MM.1S (cell line): ENCODE measurements at regions not wholly inside any gene's neighbourhood (a gene's known extent, or its start where the extent isn't known, plus 50 kb on each side); places are given as distances from the start of the nearest gene placed in this dataset.

Source experiments
- DNase-seq: peaks from one replicate; pipeline ENCODE4 v3.0.0-alpha.2; 2015
- H2AFZ ChIP-seq: fragments of 300-600 bp; sonication (generic); 2 replicates; pipeline ENCODE4 v1.6.0; 2016; ENCODE audit warnings: antibody characterized with exemption, low read length
- H3F3A ChIP-seq: fragments of 300-600 bp; sonication (generic); 2 replicates; pipeline ENCODE4 v1.6.1; 2016; ENCODE audit warnings: mild to moderate bottlenecking, antibody characterized with exemption, low read length, moderate library complexity, mixed read lengths; ENCODE audit not compliant: insufficient read depth
- H3K27ac ChIP-seq: fragments of 300-600 bp; sonication (generic); 2 replicates; pipeline ENCODE4 v1.5.1; 2016; ENCODE audit warnings: mild to moderate bottlenecking, low read length
- H3K27me3 ChIP-seq: fragments of 300-600 bp; sonication (generic); replicated peaks from 2 replicates; pipeline ENCODE4 v1.6.0; 2016; ENCODE audit warnings: low read length; ENCODE audit not compliant: insufficient read depth
- H3K36me3 ChIP-seq: fragments of 300-600 bp; sonication (generic); replicated peaks from 2 replicates; pipeline ENCODE4 v1.6.1; 2016; ENCODE audit warnings: mild to moderate bottlenecking, low read length, mixed read lengths; ENCODE audit not compliant: insufficient read depth
- H3K4me1 ChIP-seq: fragments of 300-600 bp; sonication (generic); 2 replicates; pipeline ENCODE4 v1.6.1; 2016; ENCODE audit warnings: low read length, mixed read lengths
- H3K4me2 ChIP-seq: fragments of 300-600 bp; sonication (generic); 2 replicates; pipeline ENCODE4 v1.6.0; 2016; ENCODE audit warnings: low read depth, low read length
- H3K4me3 ChIP-seq: fragments of 300-600 bp; sonication (generic); 2 replicates; pipeline ENCODE4 v1.5.1; 2016; ENCODE audit warnings: low read length, mixed read lengths
- H3K79me2 ChIP-seq: fragments of 300-600 bp; sonication (generic); 2 replicates; pipeline ENCODE4 v1.6.1; 2016; ENCODE audit warnings: mixed run types, low read length, mixed read lengths
- H3K9ac ChIP-seq: fragments of 300-600 bp; sonication (generic); 2 replicates; pipeline ENCODE4 v1.6.1; 2016; ENCODE audit warnings: low read length, mixed read lengths
- H3K9me2 ChIP-seq: fragments of 300-600 bp; sonication (generic); replicated peaks from 2 replicates; pipeline ENCODE4 v1.6.1; 2016; ENCODE audit warnings: mild to moderate bottlenecking, low read length, mixed read lengths; ENCODE audit not compliant: insufficient read depth
- H3K9me3 ChIP-seq: fragments of 300-600 bp; sonication (generic); replicated peaks from 2 replicates; pipeline ENCODE4 v1.6.1; 2016; ENCODE audit warnings: mild to moderate bottlenecking, low read length, mixed read lengths; ENCODE audit not compliant: insufficient read depth
- H4K20me1 ChIP-seq: fragments of 300-600 bp; sonication (generic); 2 replicates; pipeline ENCODE4 v1.6.1; 2016; ENCODE audit warnings: mild to moderate bottlenecking, low read length, moderate library complexity, mixed read lengths; ENCODE audit not compliant: insufficient read depth
- EZH2 ChIP-seq: fragments of 300-600 bp; sonication (generic); optimal IDR thresholded peaks from 2 replicates; pipeline ENCODE3; 2017; ENCODE audit warnings: low read depth, mild to moderate bottlenecking, antibody characterized with exemption, low read length, mixed read lengths
- EZH2phosphoT487 ChIP-seq: fragments of 300-600 bp; sonication (generic); IDR thresholded peaks from 2 replicates; pipeline ENCODE4 v1.6.1; 2018; ENCODE audit warnings: antibody characterized with exemption, low read length
- TF ChIP-seq, protein P1 (sequence below): fragments of 300-600 bp; sonication (generic); IDR thresholded peaks from 2 replicates; pipeline ENCODE4 v1.5.1; 2016; ENCODE audit warnings: antibody characterized with exemption, low read length, mixed read lengths

DNA sequence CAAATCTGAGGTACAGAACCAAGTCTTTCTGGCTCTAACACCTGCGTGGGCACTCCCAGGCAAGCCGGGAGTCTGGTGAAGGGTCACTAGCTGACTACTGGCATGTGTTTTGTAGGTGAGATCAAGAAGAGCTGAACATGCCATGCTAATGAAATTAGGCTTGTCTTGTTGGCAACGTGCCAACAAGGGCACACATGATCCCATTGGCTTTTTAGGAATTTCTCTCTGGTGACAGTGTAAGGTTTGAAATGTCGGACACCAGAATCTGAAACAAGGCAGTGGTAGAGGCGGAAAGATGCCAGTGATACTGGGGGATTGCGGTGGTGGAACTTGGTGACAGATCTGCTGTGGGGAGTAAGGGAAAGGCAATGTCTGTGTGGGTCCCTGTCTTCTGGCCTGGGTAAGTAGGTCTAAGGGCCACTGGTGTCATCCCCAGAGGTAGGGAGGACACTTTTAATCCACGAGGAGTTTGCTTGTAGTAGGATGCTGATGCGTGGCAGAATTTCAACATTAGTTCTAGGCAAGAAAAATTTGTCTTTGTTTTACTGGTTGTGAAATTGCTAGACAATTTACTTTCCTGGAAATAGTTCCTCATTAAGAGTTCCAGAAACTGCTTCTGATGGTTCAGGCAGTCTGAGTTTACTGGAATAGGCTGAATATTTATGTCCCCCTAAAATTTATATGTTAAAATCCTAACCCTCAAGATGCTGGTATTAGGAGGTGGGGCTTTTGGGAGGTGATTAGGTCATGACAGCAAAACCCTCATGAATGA lies 52.6 kb upstream of the ACMSD start:
- Histone ChIP-seq H3K36me3 (no peaks in the 10 kb centered on the region), H3K4me2 (no peak overlapping the region), H3K9me3 (no peaks in the 10 kb centered on the region), H2AFZ (no peak overlapping the region), H3K27ac (no peak overlapping the region), H3K4me1 (no peaks in the 10 kb centered on the region), H3K9me2 (no peaks in the 10 kb centered on the region), H3K9ac (no peak overlapping the region), H3K79me2 (no peaks in the 10 kb centered on the region), H3K27me3 (no peaks in the 10 kb centered on the region), H3F3A (no peaks in the 10 kb centered on the region), H3K4me3 (no peak overlapping the region), H4K20me1 (no peaks in the 10 kb centered on the region)
- DNase-seq: no peak
- TF ChIP-seq EZH2 (no peak), EZH2phosphoT487 (no peak)
- TF ChIP-seq, protein P1, sequence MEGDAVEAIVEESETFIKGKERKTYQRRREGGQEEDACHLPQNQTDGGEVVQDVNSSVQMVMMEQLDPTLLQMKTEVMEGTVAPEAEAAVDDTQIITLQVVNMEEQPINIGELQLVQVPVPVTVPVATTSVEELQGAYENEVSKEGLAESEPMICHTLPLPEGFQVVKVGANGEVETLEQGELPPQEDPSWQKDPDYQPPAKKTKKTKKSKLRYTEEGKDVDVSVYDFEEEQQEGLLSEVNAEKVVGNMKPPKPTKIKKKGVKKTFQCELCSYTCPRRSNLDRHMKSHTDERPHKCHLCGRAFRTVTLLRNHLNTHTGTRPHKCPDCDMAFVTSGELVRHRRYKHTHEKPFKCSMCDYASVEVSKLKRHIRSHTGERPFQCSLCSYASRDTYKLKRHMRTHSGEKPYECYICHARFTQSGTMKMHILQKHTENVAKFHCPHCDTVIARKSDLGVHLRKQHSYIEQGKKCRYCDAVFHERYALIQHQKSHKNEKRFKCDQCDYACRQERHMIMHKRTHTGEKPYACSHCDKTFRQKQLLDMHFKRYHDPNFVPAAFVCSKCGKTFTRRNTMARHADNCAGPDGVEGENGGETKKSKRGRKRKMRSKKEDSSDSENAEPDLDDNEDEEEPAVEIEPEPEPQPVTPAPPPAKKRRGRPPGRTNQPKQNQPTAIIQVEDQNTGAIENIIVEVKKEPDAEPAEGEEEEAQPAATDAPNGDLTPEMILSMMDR: no peak

GRCh38 chr2:134788417-134788816 lies 50.0 kb upstream of the ACMSD start:
- H3K4me1 ChIP-seq: no peaks in the 10 kb centered on the region
- no peaks in the 10 kb centered on the region for H3F3A ChIP-seq
- TF ChIP-seq EZH2 (no peak), EZH2phosphoT487 (no peak)
- TF ChIP-seq, protein P1: no peak
- no peak overlapping the region for H3K4me3 ChIP-seq
- no peak overlapping the region for H3K9ac ChIP-seq
- H3K79me2 ChIP-seq: no peaks in the 10 kb centered on the region
- no peaks in the 10 kb centered on the region for H3K36me3 ChIP-seq
- H3K27me3 ChIP-seq: no peaks in the 10 kb centered on the region
- H3K9me3 ChIP-seq: no peaks in the 10 kb centered on the region
- no peaks in the 10 kb centered on the region for H3K9me2 ChIP-seq
- H3K27ac ChIP-seq: no peak overlapping the region
- H3K4me2 ChIP-seq: no peak overlapping the region
- no peak for DNase-seq
- H2AFZ ChIP-seq: no peak overlapping the region
- no peaks in the 10 kb centered on the region for H4K20me1 ChIP-seq
